Tongue (tissue), 1 donor: ENCODE measurements at regions not wholly inside any gene's neighbourhood (a gene's known extent, or its start where the extent isn't known, plus 50 kb on each side); places are given as distances from the start of the nearest gene placed in this dataset.

Source experiments
- DNase-seq: peaks from one replicate; pipeline ENCODE4 v3.0.0-alpha.2; 2015

GRCh38 chr12:77401064-77401769, 335.8 kb upstream of the E2F7 start:
- no peak for DNase-seq

GRCh38 chr12:77392467-77393088, 327.2 kb upstream of the E2F7 start:
- no peak for DNase-seq

GRCh38 chr12:77388445-77389265, 323.3 kb upstream of the E2F7 start:
- DNase-seq, result no peak

GRCh38 chr12:77387671-77388070, 322.3 kb upstream of the E2F7 start:
- no peak for DNase-seq

GRCh38 chr12:77387214-77387613, 321.8 kb upstream of the E2F7 start:
- DNase-seq, result no peak

GRCh38 chr12:77384941-77385340, 319.6 kb upstream of the E2F7 start:
- no peak for DNase-seq

- DNase-seq, result no peak
These were observed 316.9 kb upstream of the E2F7 start for GRCh38 chr12:77382096-77382742.

- no peak for DNase-seq
These were observed 312.3 kb upstream of the E2F7 start for GRCh38 chr12:77377622-77378021.

GRCh38 chr12:77377116-77377515, 311.7 kb upstream of the E2F7 start:
- DNase-seq, result no peak

GRCh38 chr12:77374673-77375072, 309.3 kb upstream of the E2F7 start:
- no peak for DNase-seq

GRCh38 chr12:77372494-77372893, 307.1 kb upstream of the E2F7 start:
- no peak for DNase-seq

GRCh38 chr12:77372026-77372425, 306.7 kb upstream of the E2F7 start:
- DNase-seq, result no peak

GRCh38 chr12:77368379-77368778, 303.0 kb upstream of the E2F7 start:
- DNase-seq, result no peak

GRCh38 chr12:77366616-77367015, 301.2 kb upstream of the E2F7 start:
- no peak for DNase-seq

GRCh38 chr12:77364400-77364799, 299.0 kb upstream of the E2F7 start:
- no peak for DNase-seq

- DNase-seq, result no peak
These were observed 297.3 kb upstream of the E2F7 start for GRCh38 chr12:77362509-77363210.

- DNase-seq, result no peak
These were observed 292.3 kb upstream of the E2F7 start for GRCh38 chr12:77357655-77358054.

GRCh38 chr12:77354766-77355362, 289.5 kb upstream of the E2F7 start:
- no peak for DNase-seq

GRCh38 chr12:77352946-77353345, 287.6 kb upstream of the E2F7 start:
- no peak for DNase-seq

- no peak for DNase-seq
These were observed 286.5 kb upstream of the E2F7 start for GRCh38 chr12:77351860-77352259.

- no peak for DNase-seq
These were observed 284.5 kb upstream of the E2F7 start for GRCh38 chr12:77349689-77350370.
